ENCODE measurements at regions not wholly inside any gene's neighbourhood (a gene's known extent, or its start where the extent isn't known, plus 50 kb on each side); places are given as distances from the start of the nearest gene placed in this dataset.

DNA sequence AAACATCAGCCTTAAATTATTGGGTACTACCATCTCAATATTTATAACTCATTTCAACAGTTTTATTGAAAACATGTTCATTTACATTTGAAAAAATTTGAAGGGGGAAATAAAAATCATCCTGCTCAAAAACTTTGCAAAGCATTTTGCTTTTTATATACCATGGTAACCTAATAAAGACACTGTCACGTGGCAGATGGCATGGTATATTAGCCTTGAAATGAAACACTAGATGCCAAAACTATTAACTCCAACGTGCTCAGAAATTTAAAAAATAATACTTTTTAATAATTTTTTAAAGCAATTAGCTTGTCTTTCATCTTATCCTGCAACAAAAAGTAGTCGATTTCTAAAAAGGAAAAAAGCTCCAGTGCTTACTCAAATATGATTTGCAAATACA is 88.6 kb upstream of the NFIB start:
- no peak overlapping the region for H3K27ac ChIP-seq (replicated peaks)
- H3K27me3 ChIP-seq (ENCODE audit: insufficient read depth, poor library complexity, severe bottlenecking): no peaks in the 10 kb centered on the region
- H3K4me3 ChIP-seq (replicated peaks; ENCODE audit: insufficient read depth, low read length): no peak overlapping the region
- TF ChIP-seq, protein P1, sequence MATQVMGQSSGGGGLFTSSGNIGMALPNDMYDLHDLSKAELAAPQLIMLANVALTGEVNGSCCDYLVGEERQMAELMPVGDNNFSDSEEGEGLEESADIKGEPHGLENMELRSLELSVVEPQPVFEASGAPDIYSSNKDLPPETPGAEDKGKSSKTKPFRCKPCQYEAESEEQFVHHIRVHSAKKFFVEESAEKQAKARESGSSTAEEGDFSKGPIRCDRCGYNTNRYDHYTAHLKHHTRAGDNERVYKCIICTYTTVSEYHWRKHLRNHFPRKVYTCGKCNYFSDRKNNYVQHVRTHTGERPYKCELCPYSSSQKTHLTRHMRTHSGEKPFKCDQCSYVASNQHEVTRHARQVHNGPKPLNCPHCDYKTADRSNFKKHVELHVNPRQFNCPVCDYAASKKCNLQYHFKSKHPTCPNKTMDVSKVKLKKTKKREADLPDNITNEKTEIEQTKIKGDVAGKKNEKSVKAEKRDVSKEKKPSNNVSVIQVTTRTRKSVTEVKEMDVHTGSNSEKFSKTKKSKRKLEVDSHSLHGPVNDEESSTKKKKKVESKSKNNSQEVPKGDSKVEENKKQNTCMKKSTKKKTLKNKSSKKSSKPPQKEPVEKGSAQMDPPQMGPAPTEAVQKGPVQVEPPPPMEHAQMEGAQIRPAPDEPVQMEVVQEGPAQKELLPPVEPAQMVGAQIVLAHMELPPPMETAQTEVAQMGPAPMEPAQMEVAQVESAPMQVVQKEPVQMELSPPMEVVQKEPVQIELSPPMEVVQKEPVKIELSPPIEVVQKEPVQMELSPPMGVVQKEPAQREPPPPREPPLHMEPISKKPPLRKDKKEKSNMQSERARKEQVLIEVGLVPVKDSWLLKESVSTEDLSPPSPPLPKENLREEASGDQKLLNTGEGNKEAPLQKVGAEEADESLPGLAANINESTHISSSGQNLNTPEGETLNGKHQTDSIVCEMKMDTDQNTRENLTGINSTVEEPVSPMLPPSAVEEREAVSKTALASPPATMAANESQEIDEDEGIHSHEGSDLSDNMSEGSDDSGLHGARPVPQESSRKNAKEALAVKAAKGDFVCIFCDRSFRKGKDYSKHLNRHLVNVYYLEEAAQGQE (IDR thresholded peaks at IDR 0.05; ENCODE audit: insufficient replicate concordance, low read depth): no peak
- TF ChIP-seq, protein P2, sequence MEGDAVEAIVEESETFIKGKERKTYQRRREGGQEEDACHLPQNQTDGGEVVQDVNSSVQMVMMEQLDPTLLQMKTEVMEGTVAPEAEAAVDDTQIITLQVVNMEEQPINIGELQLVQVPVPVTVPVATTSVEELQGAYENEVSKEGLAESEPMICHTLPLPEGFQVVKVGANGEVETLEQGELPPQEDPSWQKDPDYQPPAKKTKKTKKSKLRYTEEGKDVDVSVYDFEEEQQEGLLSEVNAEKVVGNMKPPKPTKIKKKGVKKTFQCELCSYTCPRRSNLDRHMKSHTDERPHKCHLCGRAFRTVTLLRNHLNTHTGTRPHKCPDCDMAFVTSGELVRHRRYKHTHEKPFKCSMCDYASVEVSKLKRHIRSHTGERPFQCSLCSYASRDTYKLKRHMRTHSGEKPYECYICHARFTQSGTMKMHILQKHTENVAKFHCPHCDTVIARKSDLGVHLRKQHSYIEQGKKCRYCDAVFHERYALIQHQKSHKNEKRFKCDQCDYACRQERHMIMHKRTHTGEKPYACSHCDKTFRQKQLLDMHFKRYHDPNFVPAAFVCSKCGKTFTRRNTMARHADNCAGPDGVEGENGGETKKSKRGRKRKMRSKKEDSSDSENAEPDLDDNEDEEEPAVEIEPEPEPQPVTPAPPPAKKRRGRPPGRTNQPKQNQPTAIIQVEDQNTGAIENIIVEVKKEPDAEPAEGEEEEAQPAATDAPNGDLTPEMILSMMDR (IDR thresholded peaks at IDR 0.05; ENCODE audit: insufficient read depth, low read length): no peak
- no peak for TF ChIP-seq POLR2AphosphoS5 (IDR thresholded peaks at IDR 0.05; ENCODE audit: low read depth)
- no peak for TF ChIP-seq GABPA (IDR thresholded peaks at IDR 0.05; ENCODE audit: low read depth)
- no peak for TF ChIP-seq SPI1 (IDR thresholded peaks at IDR 0.05; ENCODE audit: borderline replicate concordance, low read depth)
- DNase-seq (ENCODE audit: low read depth in 1 of 2, low spot score in 1 of 2): no peak

DNA sequence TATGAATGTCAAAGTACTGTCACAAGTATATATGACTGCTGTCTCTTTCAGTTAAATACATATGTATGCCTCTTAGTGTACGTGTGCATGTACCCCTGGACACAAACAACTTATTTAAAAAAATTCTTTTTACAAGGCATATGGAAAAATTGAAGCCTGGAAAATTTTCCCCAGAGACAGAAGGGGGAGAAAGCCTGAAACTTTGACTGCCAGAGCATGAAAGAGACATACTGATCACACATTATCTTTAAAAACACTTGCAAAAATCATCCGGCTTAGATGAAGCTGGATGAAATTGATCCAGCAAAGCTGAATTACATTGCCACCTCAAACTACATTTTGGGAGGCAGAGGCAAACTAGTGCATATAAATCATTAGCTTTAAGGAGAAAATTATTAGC is 88.0 kb upstream of the NFIB start:
- TF ChIP-seq, protein P2 (IDR thresholded peaks at IDR 0.05; ENCODE audit: insufficient read depth, low read length): no peak
- TF ChIP-seq GABPA (IDR thresholded peaks at IDR 0.05; ENCODE audit: low read depth): no peak
- no peak for TF ChIP-seq POLR2AphosphoS5 (IDR thresholded peaks at IDR 0.05; ENCODE audit: low read depth)
- no peak for TF ChIP-seq SPI1 (IDR thresholded peaks at IDR 0.05; ENCODE audit: borderline replicate concordance, low read depth)
- TF ChIP-seq, protein P1 (IDR thresholded peaks at IDR 0.05; ENCODE audit: insufficient replicate concordance, low read depth): no peak
- Histone ChIP-seq H3K27me3 (ENCODE audit: insufficient read depth, poor library complexity, severe bottlenecking) (no peaks in the 10 kb centered on the region), H3K27ac (replicated peaks) (no peak overlapping the region), H3K4me3 (replicated peaks; ENCODE audit: insufficient read depth, low read length) (no peak overlapping the region)
- DNase-seq (ENCODE audit: low read depth in 1 of 2, low spot score in 1 of 2): no peak

DNA sequence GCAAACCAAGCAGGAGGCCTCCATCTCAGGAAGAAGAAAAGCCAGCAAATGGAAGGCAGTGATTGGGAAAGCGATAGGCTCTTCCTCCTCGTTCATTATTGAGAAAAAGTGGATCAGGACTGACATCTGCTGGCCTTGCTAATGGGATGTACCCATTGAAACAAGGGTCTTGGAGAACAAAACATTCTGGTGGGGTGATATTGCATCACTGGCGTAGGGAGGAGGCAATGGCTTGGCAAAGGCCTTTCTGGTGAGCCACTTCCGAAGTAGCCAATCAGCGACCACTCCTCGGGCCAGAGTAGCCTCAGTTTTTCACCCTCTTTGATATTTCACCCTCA is 86.7 kb upstream of the NFIB start:
- no peak overlapping the region for H3K4me3 ChIP-seq (replicated peaks; ENCODE audit: insufficient read depth, low read length)
- H3K27ac ChIP-seq (replicated peaks): no peak overlapping the region
- no peak for DNase-seq (ENCODE audit: low read depth in 1 of 2, low spot score in 1 of 2)
- H3K27me3 ChIP-seq (ENCODE audit: insufficient read depth, poor library complexity, severe bottlenecking): no peaks in the 10 kb centered on the region
- TF ChIP-seq GABPA (IDR thresholded peaks at IDR 0.05; ENCODE audit: low read depth) (no peak), POLR2AphosphoS5 (IDR thresholded peaks at IDR 0.05; ENCODE audit: low read depth) (no peak), SPI1 (IDR thresholded peaks at IDR 0.05; ENCODE audit: borderline replicate concordance, low read depth) (no peak)
- TF ChIP-seq, protein P1 (IDR thresholded peaks at IDR 0.05; ENCODE audit: insufficient replicate concordance, low read depth): no peak
- TF ChIP-seq, protein P2 (IDR thresholded peaks at IDR 0.05; ENCODE audit: insufficient read depth, low read length): no peak

Measured in HL-60 (cell line).